Body of pancreas (tissue), 4 donors: ENCODE measurements at regions not wholly inside any gene's neighbourhood (a gene's known extent, or its start where the extent isn't known, plus 50 kb on each side); places are given as distances from the start of the nearest gene placed in this dataset.

ENCODE experiments used
- POLR2A ChIP-seq, 3 donors: fragments of 450-650 bp; IDR thresholded peaks; one replicate each; pipeline ENCODE4 v1.6.1; 2016; ENCODE audit warnings: antibody characterized with exemption in 3 of 3, mild to moderate bottlenecking in 2 of 3
- TF ChIP-seq, protein P1 (sequence below), 7 experiments: fragments of 450-650 bp in 4 of 7; fragments of 200-600 bp in 3 of 7; sonication (generic) in 3 of 7; IDR thresholded peaks; one replicate each; pipeline ENCODE4 v1.5.1; 2016 to 2019; ENCODE audit warnings: antibody characterized with exemption in 7 of 7

DNA sequence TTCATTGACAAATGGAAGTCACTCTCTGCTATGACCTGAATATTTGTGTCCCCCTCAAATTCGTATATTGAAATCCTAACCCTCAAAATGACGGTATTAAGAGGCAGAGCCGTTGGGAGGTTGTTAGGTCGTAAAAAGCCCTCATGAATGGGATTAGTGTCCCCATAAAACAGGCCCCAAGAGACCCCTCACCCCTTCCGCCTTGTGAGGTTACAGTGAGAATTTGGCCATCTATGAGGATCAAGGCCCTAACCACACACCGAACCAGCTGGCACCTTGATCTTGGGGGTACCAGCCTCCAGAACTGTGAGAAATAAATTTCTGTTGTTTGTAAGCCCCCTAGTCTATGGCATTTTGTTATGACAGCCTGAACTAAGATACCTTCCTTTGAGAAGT is 52.5 kb upstream of the SLC22A16 start:
- TF ChIP-seq, protein P1, sequence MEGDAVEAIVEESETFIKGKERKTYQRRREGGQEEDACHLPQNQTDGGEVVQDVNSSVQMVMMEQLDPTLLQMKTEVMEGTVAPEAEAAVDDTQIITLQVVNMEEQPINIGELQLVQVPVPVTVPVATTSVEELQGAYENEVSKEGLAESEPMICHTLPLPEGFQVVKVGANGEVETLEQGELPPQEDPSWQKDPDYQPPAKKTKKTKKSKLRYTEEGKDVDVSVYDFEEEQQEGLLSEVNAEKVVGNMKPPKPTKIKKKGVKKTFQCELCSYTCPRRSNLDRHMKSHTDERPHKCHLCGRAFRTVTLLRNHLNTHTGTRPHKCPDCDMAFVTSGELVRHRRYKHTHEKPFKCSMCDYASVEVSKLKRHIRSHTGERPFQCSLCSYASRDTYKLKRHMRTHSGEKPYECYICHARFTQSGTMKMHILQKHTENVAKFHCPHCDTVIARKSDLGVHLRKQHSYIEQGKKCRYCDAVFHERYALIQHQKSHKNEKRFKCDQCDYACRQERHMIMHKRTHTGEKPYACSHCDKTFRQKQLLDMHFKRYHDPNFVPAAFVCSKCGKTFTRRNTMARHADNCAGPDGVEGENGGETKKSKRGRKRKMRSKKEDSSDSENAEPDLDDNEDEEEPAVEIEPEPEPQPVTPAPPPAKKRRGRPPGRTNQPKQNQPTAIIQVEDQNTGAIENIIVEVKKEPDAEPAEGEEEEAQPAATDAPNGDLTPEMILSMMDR (IDR thresholded peaks at IDR 0.05), result no peak
- TF ChIP-seq POLR2A (IDR thresholded peaks at IDR 0.05), result no peak
